ENCODE measurements at regions not wholly inside any gene's neighbourhood (a gene's known extent, or its start where the extent isn't known, plus 50 kb on each side); places are given as distances from the start of the nearest gene placed in this dataset.

DNA sequence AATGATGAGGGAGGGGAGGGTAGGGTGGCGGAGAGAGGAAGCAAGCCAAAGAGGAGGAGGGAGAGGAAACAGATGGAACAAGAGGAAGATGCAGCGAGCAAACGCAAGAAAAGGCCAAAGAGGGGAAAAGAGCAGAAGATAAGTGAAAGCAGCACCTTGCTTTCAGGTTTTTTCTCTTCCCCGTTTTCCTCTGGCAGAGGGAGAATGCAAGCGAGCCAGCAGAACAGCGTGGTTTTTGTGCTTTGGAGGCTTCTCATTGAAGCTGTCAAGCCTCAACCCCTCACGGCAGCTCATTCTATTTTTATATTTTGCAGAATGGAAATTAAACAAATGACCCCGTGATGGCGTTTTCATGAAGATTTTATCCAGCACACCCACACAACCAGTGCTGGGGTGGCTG lies 67.1 kb upstream of the GRAMD1B start:
- TF ChIP-seq GATA3 (IDR thresholded peaks at IDR 0.05; ENCODE audit: low read depth, low read length) (no peak), GATA2 (IDR thresholded peaks at IDR 0.05; ENCODE audit: low read depth, low read length) (no peak)
